CD4-positive, alpha-beta T cell (primary cell): ENCODE measurements at regions not wholly inside any gene's neighbourhood (a gene's known extent, or its start where the extent isn't known, plus 50 kb on each side); places are given as distances from the start of the nearest gene placed in this dataset.
A peak's percentile ranks its signal among the peaks of the same experiment; 100 is the strongest.

Source experiments
- ATAC-seq: fragments of 200-7000 bp; cut with Tn5 transposase; one replicate; pipeline ENCODE4 v1.10.0; 2022; ENCODE audit warnings: mild to moderate bottlenecking; ENCODE audit not compliant: poor library complexity
- CTCF ChIA-PET: fragments of 350-600 bp; sonication (Branson Sonifier 250); formaldehyde crosslinking; loops from one replicate; lab custom pipeline; 2021; ENCODE audit warnings: antibody characterized with exemption, inconsistent platforms; lab: Charles Lee
- POLR2A ChIA-PET: fragments of 350-600 bp; sonication (Branson Sonifier 250); formaldehyde crosslinking; loops from one replicate; lab custom pipeline; 2021; ENCODE audit warnings: antibody characterized with exemption, inconsistent platforms; lab: Charles Lee
- DNase-seq, 14 experiments: peaks; one replicate each; pipeline ENCODE4 v3.0.0-alpha.2; 2013 to 2020; ENCODE audit warnings: mixed read lengths in 2 of 14
- H3K27ac ChIP-seq, 2 donors: one replicate each; pipeline versions ENCODE4 v1.5.1 to v1.7.0; 2013; ENCODE audit warnings: low read length in 2 of 2, low read depth in 1 of 2, mild to moderate bottlenecking in 1 of 2
- H3K27me3 ChIP-seq, 2 experiments: 1 replicate in 1 of 2; 2 replicates in 1 of 2; pipeline versions ENCODE4 v1.6.1 to v1.7.0; 2013; ENCODE audit warnings: low read length in 2 of 2, control low read depth in 1 of 2, mild to moderate bottlenecking in 1 of 2, moderate library complexity in 1 of 2; ENCODE audit not compliant: insufficient read depth in 2 of 2, control insufficient read depth in 1 of 2
- H3K36me3 ChIP-seq: one replicate; pipeline ENCODE4 v1.6.1; 2013; ENCODE audit warnings: low read length, control low read depth; ENCODE audit not compliant: insufficient read depth
- H3K4me1 ChIP-seq: one replicate; pipeline ENCODE4 v1.6.1; 2013; ENCODE audit warnings: low read length, control low read depth; ENCODE audit not compliant: insufficient read depth
- H3K4me3 ChIP-seq: one replicate; pipeline ENCODE4 v1.5.1; 2013; ENCODE audit warnings: mild to moderate bottlenecking, low read length, moderate library complexity
- H3K9me3 ChIP-seq, 2 experiments: 1 replicate in 1 of 2; 2 replicates in 1 of 2; pipeline versions ENCODE4 v1.6.1 to v1.7.0; 2013; ENCODE audit warnings: low read length in 2 of 2, mild to moderate bottlenecking in 2 of 2, control low read depth in 1 of 2, moderate library complexity in 1 of 2; ENCODE audit not compliant: control insufficient read depth in 1 of 2, insufficient read depth in 1 of 2
- H3K27ac Mint-ChIP-seq: one replicate; pipeline ENCODE4 v1.8.0; 2020; ENCODE audit warnings: mixed read lengths
- H3K27me3 Mint-ChIP-seq: one replicate; pipeline ENCODE4 v1.8.0; 2021; ENCODE audit warnings: mixed read lengths
- H3K36me3 Mint-ChIP-seq: one replicate; pipeline ENCODE4 v1.8.0; 2021; ENCODE audit warnings: low read depth, mixed read lengths
- H3K4me1 Mint-ChIP-seq: one replicate; pipeline ENCODE4 v1.8.0; 2021; ENCODE audit warnings: low read depth, mixed read lengths
- H3K4me3 Mint-ChIP-seq: one replicate; pipeline ENCODE4 v1.8.0; 2020; ENCODE audit warnings: mild to moderate bottlenecking, mixed read lengths
- H3K9me3 Mint-ChIP-seq: one replicate; pipeline ENCODE4 v1.8.0; 2020; ENCODE audit warnings: mixed read lengths
- CTCF ChIP-seq: fragments of 200-600 bp; IDR thresholded peaks from one replicate; pipeline ENCODE4 v1.8.0; 2022; ENCODE audit warnings: antibody characterized with exemption, mild to moderate bottlenecking
- intact Hi-C, 2 experiments: fragments of 100-400 bp; cut with DNase I in 1 of 2; cut with micrococcal nuclease in 1 of 2; formaldehyde crosslinking; loops; one replicate each; pipeline versions ENCODE4 v1.15.1 to v1.9.0; 2023 to 2025; cut with DNase I, micrococcal nuclease

- no peak overlapping the region for H3K27ac ChIP-seq
- H3K9me3 ChIP-seq, result peaks cover 13 to 22% of the 10 kb centered on the region in 2 experiments
- no peaks in the 10 kb centered on the region for H3K36me3 Mint-ChIP-seq
- H3K4me3 Mint-ChIP-seq, result no peak overlapping the region
- no peaks in the 10 kb centered on the region for H3K36me3 ChIP-seq
- ChIA-PET POLR2A (no interaction called here), CTCF (no interaction called here)
- H3K4me1 ChIP-seq, result no peaks in the 10 kb centered on the region
- H3K9me3 Mint-ChIP-seq, result peaks cover 7% of the 10 kb centered on the region
- intact Hi-C loops, result no loop called here
- TF ChIP-seq CTCF, result no peak
- H3K4me3 ChIP-seq, result no peak overlapping the region
- H3K4me1 Mint-ChIP-seq, result no peaks in the 10 kb centered on the region
- H3K27me3 ChIP-seq, result peaks cover 0 to 4% of the 10 kb centered on the region in 2 experiments
- peaks cover 32% of the 10 kb centered on the region for H3K27me3 Mint-ChIP-seq
- ATAC-seq (no peak), DNase-seq (peak in 1 of 14 experiments; percentile 1)
- no peak overlapping the region for H3K27ac Mint-ChIP-seq
These were observed 733.1 kb downstream of the MATN1 start for GRCh38 chr1:29990304-29990703.

GRCh38 chr1:29986986-29987385, 736.4 kb downstream of the MATN1 start:
- POLR2A ChIA-PET, result no interaction called here
- H3K27me3 ChIP-seq, result peaks cover 0 to 7% of the 10 kb centered on the region in 2 experiments
- DNase-seq, result no peak
- no peaks in the 10 kb centered on the region for H3K4me1 ChIP-seq
- no peak overlapping the region for H3K27ac ChIP-seq
- H3K27ac Mint-ChIP-seq, result no peak overlapping the region
- intact Hi-C loops, result no loop called here
- no peak for TF ChIP-seq CTCF
- CTCF ChIA-PET, result no interaction called here
- H3K27me3 Mint-ChIP-seq, result peaks cover 50% of the 10 kb centered on the region
- ATAC-seq, result no peak
- H3K4me1 Mint-ChIP-seq, result no peaks in the 10 kb centered on the region
- no peaks in the 10 kb centered on the region for H3K36me3 ChIP-seq
- peaks cover 2% of the 10 kb centered on the region for H3K9me3 Mint-ChIP-seq
- no peak overlapping the region for H3K4me3 Mint-ChIP-seq
- H3K9me3 ChIP-seq, result peaks cover 0 to 15% of the 10 kb centered on the region in 2 experiments
- no peaks in the 10 kb centered on the region for H3K36me3 Mint-ChIP-seq
- H3K4me3 ChIP-seq, result no peak overlapping the region

- H3K9me3 Mint-ChIP-seq, result peaks cover 4% of the 10 kb centered on the region
- no peak for DNase-seq
- Histone ChIP-seq H3K36me3 (no peaks in the 10 kb centered on the region), H3K4me1 (no peaks in the 10 kb centered on the region), H3K27ac (no peak overlapping the region), H3K9me3 (peaks cover 0 to 10% of the 10 kb centered on the region in 2 experiments), H3K27me3 (peaks cover 0 to 10% of the 10 kb centered on the region in 2 experiments), H3K4me3 (no peak overlapping the region)
- no peak for TF ChIP-seq CTCF
- ChIA-PET CTCF (no interaction called here), POLR2A (no interaction called here)
- H3K36me3 Mint-ChIP-seq, result no peaks in the 10 kb centered on the region
- H3K4me1 Mint-ChIP-seq, result no peaks in the 10 kb centered on the region
- intact Hi-C loops, result no loop called here
- peaks cover 52% of the 10 kb centered on the region for H3K27me3 Mint-ChIP-seq
- H3K4me3 Mint-ChIP-seq, result no peak overlapping the region
- no peak for ATAC-seq
- no peak overlapping the region for H3K27ac Mint-ChIP-seq
These were observed 737.8 kb downstream of the MATN1 start for GRCh38 chr1:29985606-29985945.
